ENCODE measurements at regions not wholly inside any gene's neighbourhood (a gene's known extent, or its start where the extent isn't known, plus 50 kb on each side); places are given as distances from the start of the nearest gene placed in this dataset.

- no peak for DNase-seq
Measured at GRCh38 chr17:5635949-5636348, 51.6 kb upstream of the NLRP1 start.

GRCh38 chr17:5638596-5638995 is 54.3 kb upstream of the NLRP1 start:
- DNase-seq: no peak

- no peak for DNase-seq
Measured at GRCh38 chr17:5640726-5641125, 56.4 kb upstream of the NLRP1 start.

GRCh38 chr17:5642752-5643151 is 58.4 kb upstream of the NLRP1 start:
- DNase-seq: no peak

- DNase-seq: no peak
Measured at GRCh38 chr17:5644065-5644464, 59.8 kb upstream of the NLRP1 start.

GRCh38 chr17:5651348-5651747 is 67.0 kb upstream of the NLRP1 start:
- peak; percentile 12 for DNase-seq

GRCh38 chr17:5661491-5662125 is 77.3 kb upstream of the NLRP1 start:
- no peak for DNase-seq

GRCh38 chr17:5662409-5663085 is 78.2 kb upstream of the NLRP1 start:
- DNase-seq: no peak

GRCh38 chr17:5665164-5665563 is 80.9 kb upstream of the NLRP1 start:
- no peak for DNase-seq

GRCh38 chr17:5667871-5668270 is 83.6 kb upstream of the NLRP1 start:
- peak; percentile 30 for DNase-seq

- no peak for DNase-seq
Measured at GRCh38 chr17:5668557-5669138, 84.3 kb upstream of the NLRP1 start.

GRCh38 chr17:5669191-5669590 is 84.9 kb upstream of the NLRP1 start:
- DNase-seq: no peak

- DNase-seq: no peak
Measured at GRCh38 chr17:5672141-5672540, 87.8 kb upstream of the NLRP1 start.

- DNase-seq: peak; percentile 74
Measured at GRCh38 chr17:5672815-5673430, 88.6 kb upstream of the NLRP1 start.

GRCh38 chr17:5675625-5676421 is 91.5 kb upstream of the NLRP1 start:
- DNase-seq: no peak

- DNase-seq: no peak
Measured at GRCh38 chr17:5677620-5678019, 93.3 kb upstream of the NLRP1 start.

GRCh38 chr17:5678171-5678570 is 93.9 kb upstream of the NLRP1 start:
- no peak for DNase-seq

- no peak for DNase-seq
Measured at GRCh38 chr17:5680766-5681165, 96.5 kb upstream of the NLRP1 start.

- no peak for DNase-seq
Measured at GRCh38 chr17:5683241-5683640, 98.9 kb upstream of the NLRP1 start.

- DNase-seq: no peak
Measured at GRCh38 chr17:5686074-5686635, 101.8 kb upstream of the NLRP1 start.

GRCh38 chr17:5687646-5688045 is 103.3 kb upstream of the NLRP1 start:
- no peak for DNase-seq

GRCh38 chr17:5693821-5694220 is 109.5 kb upstream of the NLRP1 start:
- no peak for DNase-seq

- DNase-seq: no peak
Measured at GRCh38 chr17:5694551-5694950, 110.2 kb upstream of the NLRP1 start.
